IPS DF 6.9 (cell line): ENCODE measurements at regions not wholly inside any gene's neighbourhood (a gene's known extent, or its start where the extent isn't known, plus 50 kb on each side); places are given as distances from the start of the nearest gene placed in this dataset.

Source experiments
- DNase-seq: peaks from one replicate; pipeline ENCODE4 v3.0.0-alpha.2; 2013; ENCODE audit warnings: low read depth, low spot score
- H3K27ac ChIP-seq: one replicate; pipeline ENCODE4 v1.5.1; 2013; ENCODE audit warnings: low read length, control low read depth
- H3K27me3 ChIP-seq: 2 replicates; pipeline ENCODE4 v1.6.1; 2013; ENCODE audit warnings: mild to moderate bottlenecking, low read length; ENCODE audit not compliant: control insufficient read depth, insufficient read depth
- H3K36me3 ChIP-seq: 2 replicates; pipeline ENCODE4 v1.6.1; 2013; ENCODE audit warnings: low read length; ENCODE audit not compliant: control insufficient read depth, insufficient read depth
- H3K4me1 ChIP-seq: 2 replicates; pipeline ENCODE4 v1.6.1; 2013; ENCODE audit warnings: low read length; ENCODE audit not compliant: control insufficient read depth, insufficient read depth
- H3K4me3 ChIP-seq: 2 replicates; pipeline ENCODE4 v1.5.1; 2013; ENCODE audit warnings: mild to moderate bottlenecking, low read length
- H3K9me3 ChIP-seq: 2 replicates; pipeline ENCODE4 v1.6.1; 2013; ENCODE audit warnings: low read length, inconsistent platforms; ENCODE audit not compliant: control insufficient read depth, insufficient read depth
- WGBS: extraction: QIAGEN DNeasy Blood & Tissue Kit; methylation state at CpG from one replicate; pipeline ENCODE4 v1.1.7; 2013; ENCODE audit warnings: mixed read lengths, missing lambda C conversion rate; ENCODE audit not compliant: insufficient read length, insufficient coverage; 5-methylcytosine and 5-hydroxymethylcytosine counted together

DNA sequence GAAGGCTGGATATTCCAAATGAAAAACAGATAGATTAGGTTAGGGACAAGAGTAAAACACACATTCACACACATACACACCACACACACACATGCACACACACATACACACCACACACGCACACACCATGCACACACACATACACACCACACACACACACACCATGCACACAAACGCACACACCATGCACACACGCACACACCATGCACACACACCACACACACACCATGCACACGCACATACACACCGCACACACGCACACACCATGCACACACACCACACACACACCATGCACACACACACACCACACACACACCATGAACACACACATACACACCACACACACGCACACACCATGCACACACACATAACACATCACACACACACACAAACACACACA, 203.7 kb upstream of the ZFHX3 start:
- Histone ChIP-seq H3K4me3 (no peak overlapping the region), H3K27me3 (no peaks in the 10 kb centered on the region), H3K9me3 (no peaks in the 10 kb centered on the region), H3K4me1 (peaks cover 2% of the 10 kb centered on the region; the same call in 1 of the 2 replicates), H3K36me3 (no peaks in the 10 kb centered on the region), H3K27ac (no peak overlapping the region)
- WGBS = no CpG with 5 or more reads among the region's 7 CpGs
- no peak for DNase-seq

DNA sequence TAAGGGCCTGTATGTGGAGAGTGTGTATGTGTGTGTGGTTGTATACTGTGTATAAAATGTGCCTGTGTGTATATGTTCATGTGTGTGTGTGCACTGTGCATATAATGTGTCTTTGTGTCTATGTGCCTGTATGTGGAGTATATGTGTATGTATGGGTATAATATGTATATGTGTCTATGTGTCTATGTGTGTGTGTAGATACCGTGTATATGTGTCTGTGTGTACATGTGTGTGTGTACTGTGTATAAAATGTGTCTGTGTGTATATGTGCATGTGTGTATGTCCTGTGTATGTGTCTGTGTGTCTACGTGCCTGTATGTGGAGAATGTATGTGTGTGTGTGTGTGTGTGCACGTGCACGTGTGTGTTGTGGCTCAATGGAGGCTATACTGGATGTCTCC, 200.4 kb upstream of the ZFHX3 start:
- no peak for DNase-seq
- Histone ChIP-seq H3K4me1 (peaks cover 2% of the 10 kb centered on the region; the same call in 1 of the 2 replicates), H3K36me3 (no peaks in the 10 kb centered on the region), H3K27me3 (no peaks in the 10 kb centered on the region), H3K4me3 (no peak overlapping the region), H3K27ac (no peak overlapping the region), H3K9me3 (no peaks in the 10 kb centered on the region)
- WGBS = no CpG with 5 or more reads among the region's 4 CpGs

DNA sequence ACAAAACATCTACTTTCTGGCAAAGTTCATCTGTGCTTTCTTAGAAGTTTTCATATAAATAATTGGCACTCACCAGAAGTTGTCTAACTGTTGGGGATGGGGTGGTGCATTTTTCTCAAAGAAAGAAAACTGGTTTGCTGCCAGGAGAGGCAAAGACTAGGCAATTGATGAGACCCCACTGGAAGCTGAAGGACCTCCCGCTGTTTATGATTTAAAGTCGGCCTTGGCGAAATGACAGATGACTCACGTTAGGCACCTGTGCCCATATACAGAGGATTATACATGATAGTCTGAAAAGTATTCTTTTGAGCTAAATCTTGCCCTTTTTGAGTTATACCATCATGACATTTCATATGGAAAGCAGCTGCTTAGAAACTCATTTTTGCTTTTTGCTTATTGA, 193.0 kb upstream of the ZFHX3 start:
- Histone ChIP-seq H3K36me3 (no peaks in the 10 kb centered on the region), H3K9me3 (no peaks in the 10 kb centered on the region), H3K27me3 (no peaks in the 10 kb centered on the region), H3K4me1 (no peaks in the 10 kb centered on the region), H3K4me3 (no peak overlapping the region), H3K27ac (no peak overlapping the region)
- no CpG with 5 or more reads among the region's 4 CpGs for whole genome bisulfite sequencing
- no peak for DNase-seq

DNA sequence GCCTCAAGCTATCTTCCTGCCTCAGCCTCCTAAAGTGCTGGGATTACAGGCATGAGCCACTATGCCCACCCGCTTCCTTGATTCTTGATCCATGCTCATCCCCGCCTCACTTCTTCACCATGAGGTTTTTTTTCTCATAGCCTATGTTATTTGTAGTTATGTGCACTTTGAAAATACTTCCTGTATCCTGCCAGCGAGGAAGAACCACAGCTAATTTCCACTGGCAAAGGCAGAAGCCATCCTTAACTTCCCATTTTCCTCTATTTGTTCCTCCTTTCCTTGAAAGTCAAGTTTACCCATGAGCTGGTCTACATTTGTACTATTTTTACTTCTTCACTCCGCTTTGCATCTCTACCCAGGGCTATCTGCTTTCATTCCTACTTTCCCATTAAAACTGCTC, 189.7 kb upstream of the ZFHX3 start:
- H3K4me3 ChIP-seq = no peak overlapping the region
- no peaks in the 10 kb centered on the region for H3K27me3 ChIP-seq
- H3K36me3 ChIP-seq = no peaks in the 10 kb centered on the region
- no peaks in the 10 kb centered on the region for H3K9me3 ChIP-seq
- no peak overlapping the region for H3K27ac ChIP-seq
- DNase-seq = no peak
- peaks cover under 1% of the 10 kb centered on the region; the same call in 1 of the 2 replicates for H3K4me1 ChIP-seq
- no CpG with 5 or more reads among the region's 4 CpGs for WGBS

DNA sequence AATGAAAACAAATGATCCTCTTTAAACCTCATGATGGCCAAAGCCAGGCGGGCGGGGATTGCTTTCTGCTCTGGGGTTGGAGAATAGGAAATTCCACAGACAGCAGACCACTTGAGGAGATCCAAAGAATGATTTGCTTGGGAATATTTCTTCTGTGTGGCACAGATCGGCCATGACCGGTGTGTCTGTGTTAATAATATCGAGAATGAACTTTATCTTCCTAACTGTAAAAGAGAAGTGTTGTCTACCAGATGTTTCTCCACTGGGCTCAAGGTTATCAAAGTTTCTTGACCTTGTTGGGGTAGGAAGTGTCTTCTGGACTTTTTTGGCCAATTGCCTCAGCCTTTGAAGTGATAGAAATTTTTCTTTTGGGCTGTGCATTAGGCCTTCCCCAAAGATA, 186.6 kb upstream of the ZFHX3 start:
- no CpG with 5 or more reads among the region's 5 CpGs for WGBS
- Histone ChIP-seq H3K27me3 (no peaks in the 10 kb centered on the region), H3K4me3 (no peak overlapping the region), H3K9me3 (no peaks in the 10 kb centered on the region), H3K4me1 (peaks cover 4% of the 10 kb centered on the region; the same call in 1 of the 2 replicates), H3K36me3 (no peaks in the 10 kb centered on the region), H3K27ac (no peak overlapping the region)
- no peak for DNase-seq

DNA sequence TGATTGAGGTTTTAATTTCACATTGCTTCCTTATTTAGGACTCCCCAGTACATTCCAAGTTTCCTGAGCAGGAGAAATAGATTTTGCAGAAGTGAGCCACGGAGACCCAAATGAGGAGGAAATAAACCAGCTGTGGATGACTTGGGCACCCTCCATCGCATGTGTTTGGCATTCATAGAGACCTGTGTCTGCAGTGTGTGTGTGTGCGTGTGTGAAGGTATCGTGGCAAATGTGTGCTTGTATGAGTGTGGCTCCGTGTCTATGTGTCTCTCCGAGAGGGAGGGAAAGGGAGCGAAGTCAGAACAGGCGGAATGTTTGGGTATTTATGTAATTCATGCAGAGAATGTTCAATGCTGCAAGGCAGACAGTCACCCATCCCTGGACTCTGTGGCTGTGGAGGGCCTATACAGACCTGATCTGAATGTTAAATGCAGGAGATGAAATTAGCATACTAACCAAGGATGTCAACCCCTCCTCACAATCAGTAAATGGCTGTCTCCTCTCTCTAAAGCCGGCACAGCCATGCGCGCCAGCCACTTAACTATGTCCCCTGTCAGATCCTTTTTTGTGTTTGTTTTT, 186.0 kb upstream of the ZFHX3 start:
- WGBS = no CpG with 5 or more reads among the region's 11 CpGs
- no peaks in the 10 kb centered on the region for H3K9me3 ChIP-seq
- H3K4me1 ChIP-seq = peaks cover 4% of the 10 kb centered on the region; the same call in 1 of the 2 replicates
- H3K27ac ChIP-seq = no peak overlapping the region
- no peak for DNase-seq
- no peaks in the 10 kb centered on the region for H3K27me3 ChIP-seq
- no peaks in the 10 kb centered on the region for H3K36me3 ChIP-seq
- no peak overlapping the region for H3K4me3 ChIP-seq

DNA sequence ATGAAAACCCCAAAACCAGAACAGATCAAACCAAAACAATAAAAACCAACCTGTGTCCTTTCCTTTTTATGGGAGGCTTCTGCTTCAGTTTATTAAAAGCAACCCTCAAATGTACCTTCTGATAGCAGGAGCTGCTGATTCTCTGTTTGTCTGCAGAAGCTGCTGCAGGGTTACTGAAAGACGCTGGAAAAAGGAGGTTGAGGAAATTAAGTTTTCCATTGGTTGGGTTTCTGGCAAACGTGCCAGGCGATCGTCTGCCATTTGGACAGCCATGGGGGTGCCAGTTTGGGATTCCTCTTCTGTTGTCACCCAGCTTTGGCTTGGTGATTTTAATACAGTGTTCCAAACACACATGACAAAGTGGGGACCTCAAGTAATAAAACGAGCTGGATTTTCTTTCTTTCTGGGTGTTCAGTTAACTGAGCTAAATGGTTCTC, 185.4 kb upstream of the ZFHX3 start:
- no CpG with 5 or more reads among the region's 5 CpGs for WGBS
- no peak for DNase-seq

DNA sequence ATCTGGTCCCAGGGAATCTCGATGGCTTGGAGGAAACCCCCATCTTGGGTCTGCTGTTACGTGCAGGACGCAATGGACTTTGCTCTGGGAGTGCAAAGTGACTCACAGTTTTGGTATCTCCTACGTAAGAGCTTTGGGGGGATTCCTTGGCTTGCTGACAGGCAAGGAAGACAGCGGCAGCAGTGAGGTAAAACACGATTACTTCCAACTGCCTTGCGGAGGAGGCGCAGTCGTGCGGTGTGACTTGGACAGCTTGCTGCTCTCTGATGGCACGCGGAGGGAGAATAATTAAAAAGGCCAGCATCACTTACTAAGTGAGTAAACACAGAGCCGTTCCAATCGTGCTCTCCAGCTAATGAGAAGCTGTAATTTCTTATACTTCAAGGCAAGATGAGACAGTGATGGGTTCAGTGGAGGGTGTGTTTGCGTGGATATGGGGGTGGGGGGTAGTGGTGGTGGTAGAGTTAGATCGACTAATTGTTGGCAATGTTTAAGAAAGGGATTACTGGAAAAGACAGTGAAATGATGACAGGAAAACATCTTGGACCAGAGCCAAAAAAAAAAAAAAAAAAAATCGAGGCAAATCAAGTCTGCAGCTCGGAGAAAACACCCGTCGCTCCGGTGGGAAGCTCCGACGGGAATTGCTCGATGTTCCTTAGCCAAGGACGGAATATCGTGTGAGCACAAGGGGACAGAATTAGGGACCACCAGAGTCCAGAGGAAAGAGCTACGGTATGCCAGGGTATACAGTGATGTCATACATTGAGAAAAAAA, 184.8 kb upstream of the ZFHX3 start:
- no peak overlapping the region for H3K27ac ChIP-seq
- H3K4me1 ChIP-seq = peaks cover 4% of the 10 kb centered on the region; the same call in 1 of the 2 replicates
- no peak overlapping the region for H3K4me3 ChIP-seq
- WGBS = no CpG with 5 or more reads among the region's 27 CpGs
- H3K36me3 ChIP-seq = no peaks in the 10 kb centered on the region
- no peaks in the 10 kb centered on the region for H3K27me3 ChIP-seq
- no peaks in the 10 kb centered on the region for H3K9me3 ChIP-seq
- no peak for DNase-seq

More for the DNA sequence above, 185.4 kb upstream of the ZFHX3 start:
- Histone ChIP-seq H3K36me3 (no peaks in the 10 kb centered on the region), H3K9me3 (no peaks in the 10 kb centered on the region), H3K27ac (no peak overlapping the region), H3K4me3 (no peak overlapping the region), H3K4me1 (peaks cover 4% of the 10 kb centered on the region; the same call in 1 of the 2 replicates), H3K27me3 (no peaks in the 10 kb centered on the region)

DNA sequence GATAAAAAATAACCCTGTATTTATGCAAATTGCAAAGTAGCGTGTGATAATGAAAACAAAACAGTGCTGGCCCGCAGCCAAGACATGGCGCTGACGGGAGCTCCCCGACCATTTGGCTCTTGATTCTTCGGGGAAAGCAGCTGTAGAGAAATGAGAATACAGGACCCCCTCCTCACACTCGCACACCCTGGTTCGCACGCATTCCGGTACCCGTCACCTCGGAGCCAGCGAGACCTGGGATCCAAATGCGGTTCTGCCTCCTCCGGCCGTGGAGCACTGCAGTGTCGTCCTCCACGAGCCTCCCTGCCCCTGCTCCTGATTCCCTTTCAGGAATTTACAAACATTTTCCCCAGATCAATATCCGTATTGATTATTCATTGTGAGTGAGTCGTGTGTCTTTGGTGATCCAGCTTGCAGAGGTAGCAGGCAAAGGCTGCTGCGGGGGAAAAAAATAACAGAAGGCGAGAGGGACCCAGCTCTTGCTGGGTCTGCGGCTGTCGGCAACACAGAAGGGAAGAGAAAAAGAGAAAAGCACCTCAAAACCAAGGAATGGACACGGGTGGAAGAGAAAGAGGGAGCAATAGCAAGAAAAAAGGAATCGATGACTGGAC, 184.1 kb upstream of the ZFHX3 start:
- peaks cover 4% of the 10 kb centered on the region; the same call in 1 of the 2 replicates for H3K4me1 ChIP-seq
- no CpG with 5 or more reads among the region's 26 CpGs for WGBS
- H3K9me3 ChIP-seq = no peaks in the 10 kb centered on the region
- H3K4me3 ChIP-seq = no peak overlapping the region
- no peak for DNase-seq
- H3K36me3 ChIP-seq = no peaks in the 10 kb centered on the region
- H3K27me3 ChIP-seq = no peaks in the 10 kb centered on the region
- no peak overlapping the region for H3K27ac ChIP-seq

DNA sequence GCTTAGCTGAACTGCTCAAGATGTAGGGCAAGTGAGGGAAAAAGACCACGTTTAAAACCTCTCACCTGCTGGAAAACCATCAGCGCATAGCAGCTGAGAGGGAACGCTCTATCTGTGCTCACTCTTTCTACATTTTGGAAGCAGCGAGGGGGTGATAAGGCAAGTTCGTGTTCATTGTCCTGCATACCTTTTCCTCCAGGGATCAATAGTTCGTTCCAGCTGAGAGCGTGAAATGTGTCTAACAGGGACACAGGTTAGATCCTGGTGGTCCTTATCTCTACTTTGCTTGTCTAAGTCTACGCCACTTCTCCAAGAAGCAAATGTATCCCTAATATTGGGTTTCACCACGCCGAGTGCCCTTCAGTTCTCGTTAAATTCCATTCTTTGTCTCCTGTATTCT, 183.5 kb upstream of the ZFHX3 start:
- no CpG with 5 or more reads among the region's 11 CpGs for WGBS
- Histone ChIP-seq H3K4me1 (peaks cover 4% of the 10 kb centered on the region; the same call in 1 of the 2 replicates), H3K27me3 (no peaks in the 10 kb centered on the region), H3K9me3 (no peaks in the 10 kb centered on the region), H3K36me3 (no peaks in the 10 kb centered on the region), H3K4me3 (no peak overlapping the region), H3K27ac (no peak overlapping the region)
- DNase-seq = no peak
